Lower lobe of right lung (tissue), 2 donors: ENCODE measurements at regions not wholly inside any gene's neighbourhood (a gene's known extent, or its start where the extent isn't known, plus 50 kb on each side); places are given as distances from the start of the nearest gene placed in this dataset.
"Not testable (repeated sequence)": the region's sequence is repeated elsewhere in the genome, so short reads cannot be mapped to it uniquely, and the experiment has no call there.

Experiments
- ATAC-seq, 2 donors: fragments of 200-7000 bp; cut with Tn5 transposase; one replicate each; pipeline ENCODE4 v1.9.1; 2020 to 2022; ENCODE audit warnings: mild to moderate bottlenecking in 2 of 2, moderate library complexity in 2 of 2
- DNase-seq: peaks from one replicate; pipeline ENCODE4 v3.0.0-alpha.2; 2020
- H3K27ac ChIP-seq: fragments of 200-600 bp; one replicate; pipeline ENCODE4 v1.8.0; 2022
- H3K27me3 ChIP-seq: fragments of 200-600 bp; one replicate; pipeline ENCODE4 v1.8.0; 2022; ENCODE audit warnings: low read depth
- H3K36me3 ChIP-seq: fragments of 200-600 bp; one replicate; pipeline ENCODE4 v1.8.0; 2022; ENCODE audit warnings: mild to moderate bottlenecking
- H3K4me1 ChIP-seq: fragments of 200-600 bp; one replicate; pipeline ENCODE4 v1.8.0; 2022
- H3K4me3 ChIP-seq: fragments of 200-600 bp; one replicate; pipeline ENCODE4 v1.8.0; 2022; ENCODE audit warnings: mild to moderate bottlenecking
- H3K9me3 ChIP-seq: fragments of 200-600 bp; one replicate; pipeline ENCODE4 v1.8.0; 2022
- CTCF ChIP-seq: fragments of 200-600 bp; IDR thresholded peaks from one replicate; pipeline ENCODE4 v1.8.0; 2022; ENCODE audit warnings: antibody characterized with exemption, mild to moderate bottlenecking
- intact Hi-C: fragments of 100-400 bp; cut with DNase I; formaldehyde crosslinking; loops from one replicate; pipeline ENCODE4 v1.11.0; 2022
- donor health status: DM: no; HTN: yes; CAD: no; lungs with severe emphysema.

GRCh38 chr7:128591705-128592104 is 80.4 kb upstream of the GARIN1A start:
- DNase-seq = no peak

GRCh38 chr7:128592209-128592608 is 79.9 kb upstream of the GARIN1A start:
- intact Hi-C loops, H3K4me1 ChIP-seq, H3K27ac ChIP-seq, ATAC-seq, H3K4me3 ChIP-seq, H3K9me3 ChIP-seq, DNase-seq, H3K27me3 ChIP-seq: not testable (repeated sequence)
- H3K36me3 ChIP-seq = peaks cover 56% of the 10 kb centered on the region

More at GRCh38 chr7:128591705-128592104, 80.4 kb upstream of the GARIN1A start:
- intact Hi-C loops = no loop called here
- TF ChIP-seq CTCF = no peak
- no peak for ATAC-seq
- no peaks in the 10 kb centered on the region for H3K9me3 ChIP-seq
- no peak overlapping the region for H3K27ac ChIP-seq
- H3K4me3 ChIP-seq = no peak overlapping the region
- H3K27me3 ChIP-seq = no peaks in the 10 kb centered on the region
- H3K36me3 ChIP-seq = peaks cover 55% of the 10 kb centered on the region
- H3K4me1 ChIP-seq = no peaks in the 10 kb centered on the region

- H3K4me3 ChIP-seq, H3K4me1 ChIP-seq, DNase-seq, H3K27ac ChIP-seq, intact Hi-C loops, H3K27me3 ChIP-seq, H3K9me3 ChIP-seq: not testable (repeated sequence)
- peak; percentile 54 to 66 for ATAC-seq
- H3K36me3 ChIP-seq = peaks cover 52% of the 10 kb centered on the region
These were observed 78.0 kb upstream of the GARIN1A start for GRCh38 chr7:128594061-128594460.

GRCh38 chr7:128596336-128597128 is 75.6 kb upstream of the GARIN1A start:
- H3K36me3 ChIP-seq = peaks cover 57% of the 10 kb centered on the region
- H3K4me1 ChIP-seq, intact Hi-C loops, H3K27ac ChIP-seq, H3K9me3 ChIP-seq, ATAC-seq, H3K27me3 ChIP-seq, DNase-seq, H3K4me3 ChIP-seq: not testable (repeated sequence)

GRCh38 chr7:128598946-128599345 is 73.1 kb upstream of the GARIN1A start:
- H3K36me3 ChIP-seq = peaks cover 38% of the 10 kb centered on the region
- ATAC-seq, H3K9me3 ChIP-seq, H3K4me3 ChIP-seq, H3K4me1 ChIP-seq, H3K27ac ChIP-seq, H3K27me3 ChIP-seq, intact Hi-C loops, DNase-seq: not testable (repeated sequence)

- ATAC-seq = peak; percentile 78 to 89
- DNase-seq, H3K9me3 ChIP-seq, H3K27me3 ChIP-seq, H3K27ac ChIP-seq, H3K4me1 ChIP-seq, H3K4me3 ChIP-seq, intact Hi-C loops: not testable (repeated sequence)
- TF ChIP-seq CTCF = peak; percentile 58
- peaks cover 44% of the 10 kb centered on the region for H3K36me3 ChIP-seq
These were observed 63.2 kb upstream of the GARIN1A start for GRCh38 chr7:128608678-128609421.

- H3K36me3 ChIP-seq = peaks cover 74% of the 10 kb centered on the region
- H3K9me3 ChIP-seq, H3K4me3 ChIP-seq, intact Hi-C loops, H3K27ac ChIP-seq, H3K4me1 ChIP-seq, H3K27me3 ChIP-seq, ATAC-seq, DNase-seq: not testable (repeated sequence)
These were observed 58.7 kb upstream of the GARIN1A start for GRCh38 chr7:128613366-128613765.

- intact Hi-C loops, H3K27me3 ChIP-seq, H3K27ac ChIP-seq, DNase-seq, H3K4me3 ChIP-seq, H3K4me1 ChIP-seq, H3K9me3 ChIP-seq, ATAC-seq: not testable (repeated sequence)
- peaks cover 88% of the 10 kb centered on the region for H3K36me3 ChIP-seq
These were observed 57.3 kb upstream of the GARIN1A start for GRCh38 chr7:128614812-128615211.

GRCh38 chr7:128616799-128617198 is 55.3 kb upstream of the GARIN1A start:
- ATAC-seq, intact Hi-C loops, DNase-seq, H3K27ac ChIP-seq, H3K4me1 ChIP-seq, H3K9me3 ChIP-seq, H3K27me3 ChIP-seq, H3K4me3 ChIP-seq: not testable (repeated sequence)
- peaks cover 91% of the 10 kb centered on the region for H3K36me3 ChIP-seq
